Upper lobe of left lung (tissue), 4 donors: ENCODE measurements at regions not wholly inside any gene's neighbourhood (a gene's known extent, or its start where the extent isn't known, plus 50 kb on each side); places are given as distances from the start of the nearest gene placed in this dataset.

ENCODE experiments used
- EP300 ChIP-seq, 4 donors: sonication (generic); formaldehyde crosslinking; IDR thresholded peaks; one replicate each; pipeline ENCODE4 v1.5.1; 2017; ENCODE audit warnings: antibody characterized with exemption in 4 of 4, control low read depth in 2 of 4
- POLR2AphosphoS5 ChIP-seq, 2 donors: sonication (generic); formaldehyde crosslinking; IDR thresholded peaks; one replicate each; pipeline ENCODE4 v1.5.1; 2017; ENCODE audit warnings: antibody characterized with exemption in 2 of 2
- TF ChIP-seq, protein P1 (sequence below), 6 experiments: fragments of 450-650 bp in 4 of 6; fragments of 200-600 bp in 2 of 6; sonication (generic) in 2 of 6; IDR thresholded peaks; one replicate each; pipeline ENCODE4 v1.5.1; 2016 to 2019; ENCODE audit warnings: antibody characterized with exemption in 6 of 6

DNA sequence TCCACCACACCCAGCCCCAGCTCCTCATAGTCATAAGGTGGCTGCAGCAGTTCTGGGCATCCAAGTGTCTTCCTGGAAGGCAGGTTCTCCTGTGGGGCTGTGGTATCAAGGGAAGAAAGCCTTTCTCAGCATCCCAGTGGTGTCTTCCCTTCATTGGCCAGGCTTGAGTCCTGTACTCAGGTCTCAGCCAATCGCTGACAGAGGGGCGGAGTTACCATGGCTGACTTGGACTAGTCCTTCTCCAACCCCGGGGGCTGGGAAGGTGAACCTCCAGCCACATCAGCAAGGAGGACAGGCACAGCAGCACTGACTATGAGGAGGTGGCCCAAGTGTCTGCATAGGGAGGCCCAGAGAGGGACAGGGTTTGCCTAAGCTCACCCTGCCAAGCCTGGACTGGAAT, 64.0 kb upstream of the SLC24A4 start:
- TF ChIP-seq POLR2AphosphoS5 (IDR thresholded peaks at IDR 0.05) (no peak), EP300 (IDR thresholded peaks at IDR 0.05) (no peak)
- TF ChIP-seq, protein P1, sequence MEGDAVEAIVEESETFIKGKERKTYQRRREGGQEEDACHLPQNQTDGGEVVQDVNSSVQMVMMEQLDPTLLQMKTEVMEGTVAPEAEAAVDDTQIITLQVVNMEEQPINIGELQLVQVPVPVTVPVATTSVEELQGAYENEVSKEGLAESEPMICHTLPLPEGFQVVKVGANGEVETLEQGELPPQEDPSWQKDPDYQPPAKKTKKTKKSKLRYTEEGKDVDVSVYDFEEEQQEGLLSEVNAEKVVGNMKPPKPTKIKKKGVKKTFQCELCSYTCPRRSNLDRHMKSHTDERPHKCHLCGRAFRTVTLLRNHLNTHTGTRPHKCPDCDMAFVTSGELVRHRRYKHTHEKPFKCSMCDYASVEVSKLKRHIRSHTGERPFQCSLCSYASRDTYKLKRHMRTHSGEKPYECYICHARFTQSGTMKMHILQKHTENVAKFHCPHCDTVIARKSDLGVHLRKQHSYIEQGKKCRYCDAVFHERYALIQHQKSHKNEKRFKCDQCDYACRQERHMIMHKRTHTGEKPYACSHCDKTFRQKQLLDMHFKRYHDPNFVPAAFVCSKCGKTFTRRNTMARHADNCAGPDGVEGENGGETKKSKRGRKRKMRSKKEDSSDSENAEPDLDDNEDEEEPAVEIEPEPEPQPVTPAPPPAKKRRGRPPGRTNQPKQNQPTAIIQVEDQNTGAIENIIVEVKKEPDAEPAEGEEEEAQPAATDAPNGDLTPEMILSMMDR (IDR thresholded peaks at IDR 0.05), result no peak
